ENCODE measurements at regions not wholly inside any gene's neighbourhood (a gene's known extent, or its start where the extent isn't known, plus 50 kb on each side); places are given as distances from the start of the nearest gene placed in this dataset.

GRCh38 chr9:713091-713490 is 128.4 kb upstream of the DMRT1 start:
- TF ChIP-seq POLR2A (IDR thresholded peaks at IDR 0.05) (no peak), CTCF (IDR thresholded peaks at IDR 0.05) (no peak), POLR2AphosphoS5 (IDR thresholded peaks at IDR 0.05) (no peak)
- Histone ChIP-seq H3K27ac (peak overlapping the region; percentile 30 to 66), H3K36me3 (peaks cover 4 to 11% of the 10 kb centered on the region in 2 donors), H3K9me3 (no peaks in the 10 kb centered on the region), H3K27me3 (replicated peaks; ENCODE audit: insufficient read depth) (no peaks in the 10 kb centered on the region), H3K4me1 (replicated peaks) (peaks cover 5% of the 10 kb centered on the region), H3K4me3 (no peak overlapping the region)
- WGBS, result 79% methylated on average over 4 of the region's 4 CpGs
- intact Hi-C loops (cut with DNase I), result no loop called here
- no peak for DNase-seq (ENCODE audit: low spot score)

GRCh38 chr9:714675-715074 is 126.8 kb upstream of the DMRT1 start:
- H3K36me3 ChIP-seq, result peaks cover 4 to 11% of the 10 kb centered on the region in 2 donors
- no peak for TF ChIP-seq POLR2A (IDR thresholded peaks at IDR 0.05)
- TF ChIP-seq CTCF (IDR thresholded peaks at IDR 0.05), result no peak
- no peak for TF ChIP-seq POLR2AphosphoS5 (IDR thresholded peaks at IDR 0.05)
- peaks cover 5% of the 10 kb centered on the region for H3K4me1 ChIP-seq (replicated peaks)
- WGBS, result 52% methylated on average over 2 of the region's 2 CpGs
- H3K9me3 ChIP-seq, result no peaks in the 10 kb centered on the region
- no peak for DNase-seq (ENCODE audit: low spot score)
- peak overlapping the region; percentile 61 to 66 for H3K27ac ChIP-seq
- intact Hi-C loops (cut with DNase I), result no loop called here
- no peak overlapping the region for H3K4me3 ChIP-seq
- H3K27me3 ChIP-seq (replicated peaks; ENCODE audit: insufficient read depth), result no peaks in the 10 kb centered on the region

- 3% methylated on average over 2 of the region's 2 CpGs for WGBS
- no peak for DNase-seq (ENCODE audit: low spot score)
- no peak overlapping the region for H3K4me3 ChIP-seq
- intact Hi-C loops (cut with DNase I), result no loop called here
- no peaks in the 10 kb centered on the region for H3K27me3 ChIP-seq (replicated peaks; ENCODE audit: insufficient read depth)
- H3K36me3 ChIP-seq, result peaks cover 4 to 11% of the 10 kb centered on the region in 2 donors
- H3K9me3 ChIP-seq, result no peaks in the 10 kb centered on the region
- no peak for TF ChIP-seq POLR2A (IDR thresholded peaks at IDR 0.05)
- TF ChIP-seq POLR2AphosphoS5 (IDR thresholded peaks at IDR 0.05), result no peak
- TF ChIP-seq CTCF (IDR thresholded peaks at IDR 0.05), result no peak
- H3K4me1 ChIP-seq (replicated peaks), result peaks cover 5% of the 10 kb centered on the region
- peak overlapping the region; percentile 61 to 66 for H3K27ac ChIP-seq
Observed at GRCh38 chr9:715300-715699, 126.2 kb upstream of the DMRT1 start.

GRCh38 chr9:715743-716400 is 125.6 kb upstream of the DMRT1 start:
- H3K27me3 ChIP-seq (replicated peaks; ENCODE audit: insufficient read depth), result no peaks in the 10 kb centered on the region
- TF ChIP-seq CTCF (IDR thresholded peaks at IDR 0.05) (no peak), POLR2AphosphoS5 (IDR thresholded peaks at IDR 0.05) (peak; percentile 85)
- peak; percentile 32 for DNase-seq (ENCODE audit: low spot score)
- H3K4me1 ChIP-seq (replicated peaks), result peaks cover 5% of the 10 kb centered on the region
- 25% methylated on average over 3 of the region's 3 CpGs for WGBS
- H3K4me3 ChIP-seq, result no peak overlapping the region
- peak overlapping the region; percentile 61 to 66 for H3K27ac ChIP-seq
- intact Hi-C loops (cut with DNase I), result no loop called here
- peaks cover 4 to 10% of the 10 kb centered on the region in 2 donors for H3K36me3 ChIP-seq
- H3K9me3 ChIP-seq, result no peaks in the 10 kb centered on the region

DNA sequence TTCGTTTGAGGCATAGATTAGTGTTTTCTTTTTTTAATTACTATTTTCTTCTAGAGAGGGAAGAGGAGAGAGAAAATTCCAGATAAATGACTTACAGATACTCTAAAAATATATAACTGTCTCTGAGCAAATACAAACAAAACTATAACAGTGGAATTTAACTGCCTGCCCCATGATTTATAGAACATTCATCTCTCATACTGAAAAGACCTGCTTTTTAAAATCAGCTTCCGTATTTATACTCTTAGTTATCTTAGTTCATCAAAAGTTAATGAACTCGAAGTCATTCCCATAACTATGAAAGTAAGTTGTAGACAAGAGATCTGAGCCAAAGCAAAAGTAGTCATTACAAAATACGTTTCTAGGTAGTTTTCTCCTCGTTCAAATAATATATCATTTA is 123.8 kb upstream of the DMRT1 start:
- TF ChIP-seq CTCF (IDR thresholded peaks at IDR 0.05), result no peak
- peak; percentile 63 for TF ChIP-seq POLR2AphosphoS5 (IDR thresholded peaks at IDR 0.05)
- no peak for TF ChIP-seq POLR2A (IDR thresholded peaks at IDR 0.05)
- no peak overlapping the region for H3K4me3 ChIP-seq
- peaks cover 5% of the 10 kb centered on the region for H3K4me1 ChIP-seq (replicated peaks)
- H3K27me3 ChIP-seq (replicated peaks; ENCODE audit: insufficient read depth), result no peaks in the 10 kb centered on the region
- no peaks in the 10 kb centered on the region for H3K9me3 ChIP-seq
- H3K36me3 ChIP-seq, result no peaks in the 10 kb centered on the region
- WGBS, result 17% methylated on average over 5 of the region's 5 CpGs
- H3K27ac ChIP-seq, result peak overlapping the region; percentile 61 to 66
- intact Hi-C loops (cut with DNase I), result no loop called here
- no peak for DNase-seq (ENCODE audit: low spot score)

Measured in prostate gland (tissue), 2 donors.